HG03521 (cell line): ENCODE measurements at regions not wholly inside any gene's neighbourhood (a gene's known extent, or its start where the extent isn't known, plus 50 kb on each side); places are given as distances from the start of the nearest gene placed in this dataset.

Experiments
- ATAC-seq: cut with Tn5 transposase; IDR thresholded peaks from one replicate; pipeline ENCODE4 v1.9.1; 2021; ENCODE audit warnings: mild to moderate bottlenecking, moderate library complexity; ENCODE audit not compliant: unreplicated experiment

GRCh38 chr2:6557737-6558136 lies 308.0 kb downstream of the CMPK2 start:
- no peak for ATAC-seq

GRCh38 chr2:6562771-6563170 lies 302.9 kb downstream of the CMPK2 start:
- ATAC-seq = no peak

GRCh38 chr2:6564326-6564725 lies 301.4 kb downstream of the CMPK2 start:
- ATAC-seq = no peak

- ATAC-seq = no peak
Observed at GRCh38 chr2:6574121-6574520, 291.6 kb downstream of the CMPK2 start.

- ATAC-seq = no peak
Observed at GRCh38 chr2:6576302-6576701, 289.4 kb downstream of the CMPK2 start.

GRCh38 chr2:6577960-6578359 lies 287.7 kb downstream of the CMPK2 start:
- ATAC-seq = no peak

- no peak for ATAC-seq
Observed at GRCh38 chr2:6578416-6578815, 287.3 kb downstream of the CMPK2 start.

GRCh38 chr2:6579281-6579680 lies 286.4 kb downstream of the CMPK2 start:
- ATAC-seq = no peak

- ATAC-seq = no peak
Observed at GRCh38 chr2:6580982-6581381, 284.7 kb downstream of the CMPK2 start.

- ATAC-seq = no peak
Observed at GRCh38 chr2:6589150-6589549, 276.6 kb downstream of the CMPK2 start.

- ATAC-seq = no peak
Observed at GRCh38 chr2:6590442-6590841, 275.3 kb downstream of the CMPK2 start.

- no peak for ATAC-seq
Observed at GRCh38 chr2:6602471-6602870, 263.2 kb downstream of the CMPK2 start.

GRCh38 chr2:6605836-6606505 lies 259.7 kb downstream of the CMPK2 start:
- ATAC-seq = no peak

GRCh38 chr2:6617794-6618193 lies 247.9 kb downstream of the CMPK2 start:
- ATAC-seq = no peak

- no peak for ATAC-seq
Observed at GRCh38 chr2:6618201-6618600, 247.5 kb downstream of the CMPK2 start.

GRCh38 chr2:6623746-6624145 lies 242.0 kb downstream of the CMPK2 start:
- no peak for ATAC-seq

GRCh38 chr2:6626401-6627012 lies 239.2 kb downstream of the CMPK2 start:
- ATAC-seq = no peak

GRCh38 chr2:6627316-6627715 lies 238.4 kb downstream of the CMPK2 start:
- no peak for ATAC-seq

GRCh38 chr2:6630209-6630608 lies 235.5 kb downstream of the CMPK2 start:
- ATAC-seq = no peak

GRCh38 chr2:6635296-6635695 lies 230.4 kb downstream of the CMPK2 start:
- no peak for ATAC-seq

GRCh38 chr2:6637330-6637729 lies 228.4 kb downstream of the CMPK2 start:
- no peak for ATAC-seq

GRCh38 chr2:6639929-6640620 lies 225.6 kb downstream of the CMPK2 start:
- ATAC-seq = no peak
